SU-DHL-6 (cell line): ENCODE measurements at regions not wholly inside any gene's neighbourhood (a gene's known extent, or its start where the extent isn't known, plus 50 kb on each side); places are given as distances from the start of the nearest gene placed in this dataset.

ENCODE experiments used
- H2AFZ ChIP-seq: fragments of 200-600 bp; sonication (generic); 2 replicates; pipeline ENCODE4 v1.6.1; 2014; ENCODE audit warnings: low read depth, mild to moderate bottlenecking, moderate library complexity, mixed read lengths, antibody characterized with exemption, low read length; ENCODE audit not compliant: severe bottlenecking
- H3F3A ChIP-seq: fragments of 200-600 bp; shearing (Covaris generic); 2 replicates; pipeline ENCODE4 v1.6.0; 2016; ENCODE audit warnings: antibody characterized with exemption, mild to moderate bottlenecking; ENCODE audit not compliant: insufficient read depth
- H3K27ac ChIP-seq: fragments of 200-600 bp; sonication (generic); 2 replicates; pipeline ENCODE4 v1.5.1; 2016; ENCODE audit warnings: low read depth, mild to moderate bottlenecking, low read length, moderate library complexity, mixed read lengths
- H3K27me3 ChIP-seq: fragments of 200-600 bp; sonication (generic), shearing (Covaris generic); 2 replicates; pipeline ENCODE4 v1.6.0; 2014; ENCODE audit warnings: mild to moderate bottlenecking, low read length
- H3K36me3 ChIP-seq: fragments of 200-600 bp; sonication (generic); 2 replicates; pipeline ENCODE4 v1.6.1; 2014; ENCODE audit warnings: mild to moderate bottlenecking, low read length, mixed read lengths
- H3K4me2 ChIP-seq: fragments of 300-600, 200-600 bp; shearing (Covaris generic), sonication (generic); 2 replicates; pipeline ENCODE4 v1.6.0; 2014; ENCODE audit warnings: low read length, low read depth, mild to moderate bottlenecking; ENCODE audit not compliant: poor library complexity, severe bottlenecking
- H3K4me3 ChIP-seq: fragments of 200-600 bp; sonication (generic); 2 replicates; pipeline ENCODE4 v1.5.1; 2014; ENCODE audit warnings: antibody characterized with exemption, low read length, mild to moderate bottlenecking, mixed read lengths; ENCODE audit not compliant: insufficient read depth, poor library complexity, severe bottlenecking
- H3K79me2 ChIP-seq: fragments of 200-600 bp; sonication (generic); 2 replicates; pipeline ENCODE4 v1.6.1; 2014; ENCODE audit warnings: mild to moderate bottlenecking, low read length, moderate library complexity; ENCODE audit not compliant: insufficient read depth
- H3K9ac ChIP-seq: fragments of 200-600 bp; sonication (generic); 2 replicates; pipeline ENCODE4 v1.7.0; 2014; ENCODE audit warnings: mild to moderate bottlenecking, low read length
- H3K9me2 ChIP-seq: fragments of 200-600 bp; sonication (generic); replicated peaks from 2 replicates; pipeline ENCODE4 v1.6.1; 2014; ENCODE audit warnings: low read length; ENCODE audit not compliant: insufficient read depth
- H3K9me3 ChIP-seq: fragments of 200-600 bp; sonication (generic); 2 replicates; pipeline ENCODE4 v1.6.1; 2014; ENCODE audit warnings: low read length, mixed read lengths; ENCODE audit not compliant: insufficient read depth
- H4K20me1 ChIP-seq: fragments of 200-600 bp; sonication (generic); 2 replicates; pipeline ENCODE4 v1.6.1; 2014; ENCODE audit warnings: low read depth, mild to moderate bottlenecking, antibody characterized with exemption, low read length, moderate library complexity, mixed read lengths
- CTCF ChIP-seq: fragments of 200-600 bp; sonication (generic); IDR thresholded peaks from one replicate; pipeline ENCODE4 v1.5.1; 2017; ENCODE audit warnings: antibody characterized with exemption, mild to moderate bottlenecking, low read length, moderate library complexity; ENCODE audit not compliant: insufficient read depth, poor library complexity, severe bottlenecking
- EZH2phosphoT487 ChIP-seq: fragments of 200-600 bp; sonication (generic), shearing (Covaris generic); conservative IDR thresholded peaks from 2 replicates; pipeline ENCODE4 v1.6.1; 2018; ENCODE audit warnings: mild to moderate bottlenecking, antibody characterized with exemption, low read length, moderate library complexity, mixed read lengths

- Histone ChIP-seq H3K27ac (no peak overlapping the region), H3K36me3 (no peaks in the 10 kb centered on the region), H3K79me2 (no peaks in the 10 kb centered on the region), H2AFZ (no peak overlapping the region), H4K20me1 (no peaks in the 10 kb centered on the region), H3K9me2 (no peaks in the 10 kb centered on the region), H3K27me3 (no peaks in the 10 kb centered on the region), H3K4me3 (no peak overlapping the region), H3F3A (no peaks in the 10 kb centered on the region), H3K9me3 (peaks cover 19% of the 10 kb centered on the region; the same call in 1 of the 2 replicates), H3K4me2 (no peak overlapping the region), H3K9ac (no peak overlapping the region)
- TF ChIP-seq CTCF: no peak
- no peak for TF ChIP-seq EZH2phosphoT487
Measured at GRCh38 chr1:30627206-30627605, 96.2 kb downstream of the MATN1 start.

- Histone ChIP-seq H3K4me3 (no peak overlapping the region), H3K79me2 (no peaks in the 10 kb centered on the region), H3F3A (no peaks in the 10 kb centered on the region), H3K9me3 (peaks cover 19% of the 10 kb centered on the region; the same call in 1 of the 2 replicates), H3K27me3 (no peaks in the 10 kb centered on the region), H3K36me3 (no peaks in the 10 kb centered on the region), H3K27ac (no peak overlapping the region), H2AFZ (no peak overlapping the region), H3K4me2 (no peak overlapping the region), H4K20me1 (no peaks in the 10 kb centered on the region), H3K9ac (no peak overlapping the region), H3K9me2 (no peaks in the 10 kb centered on the region)
- no peak for TF ChIP-seq CTCF
- no peak for TF ChIP-seq EZH2phosphoT487
Measured at GRCh38 chr1:30623431-30623830, 100.0 kb downstream of the MATN1 start.

GRCh38 chr1:30619619-30620018, 103.8 kb downstream of the MATN1 start:
- Histone ChIP-seq H3K9me3 (peaks cover 12% of the 10 kb centered on the region; the same call in 1 of the 2 replicates), H2AFZ (no peak overlapping the region), H3K4me2 (no peak overlapping the region), H4K20me1 (no peaks in the 10 kb centered on the region), H3K9ac (no peak overlapping the region), H3K4me3 (no peak overlapping the region), H3K27ac (no peak overlapping the region), H3K36me3 (no peaks in the 10 kb centered on the region), H3K79me2 (no peaks in the 10 kb centered on the region), H3F3A (no peaks in the 10 kb centered on the region), H3K9me2 (no peaks in the 10 kb centered on the region), H3K27me3 (no peaks in the 10 kb centered on the region)
- no peak for TF ChIP-seq CTCF
